NCI-H2107 treated with DMSO at 0.1 percent for 48 hours (cell line): ENCODE measurements at regions not wholly inside any gene's neighbourhood (a gene's known extent, or its start where the extent isn't known, plus 50 kb on each side); places are given as distances from the start of the nearest gene placed in this dataset.
A peak's percentile ranks its signal among the peaks of the same experiment; 100 is the strongest.
"Not testable (repeated sequence)": the region's sequence is repeated elsewhere in the genome, so short reads cannot be mapped to it uniquely, and the experiment has no call there.

Experiments used
- DNase-seq: peaks from one replicate; lab custom pipeline; 2025; ENCODE audit not compliant: unreplicated experiment; lab: John Stamatoyannopoulos, UW

- DNase-seq: no peak
Observed at GRCh38 chr10:25076506-25077177, 60.2 kb downstream of the THNSL1 start.

- no peak for DNase-seq
Observed at GRCh38 chr10:25078658-25079431, 62.4 kb downstream of the THNSL1 start.

- DNase-seq: peak; percentile 59
Observed at GRCh38 chr10:25080880-25081581, 64.6 kb downstream of the THNSL1 start.

- DNase-seq: peak; percentile 7
Observed at GRCh38 chr10:25082276-25083204, 66.1 kb downstream of the THNSL1 start.

- DNase-seq: no peak
Observed at GRCh38 chr10:25083546-25084111, 67.2 kb downstream of the THNSL1 start.

- DNase-seq: no peak
Observed at GRCh38 chr10:25084447-25084846, 68.0 kb downstream of the THNSL1 start.

- DNase-seq: no peak
Observed at GRCh38 chr10:25094590-25094989, 78.2 kb downstream of the THNSL1 start.

GRCh38 chr10:25097669-25098411 is 77.0 kb upstream of the GPR158 start:
- DNase-seq: no peak

- DNase-seq: no peak
Observed at GRCh38 chr10:25100141-25100540, 74.7 kb upstream of the GPR158 start.

GRCh38 chr10:25101461-25102146 is 73.2 kb upstream of the GPR158 start:
- DNase-seq: no peak

- DNase-seq: no peak
Observed at GRCh38 chr10:25102147-25102822, 72.5 kb upstream of the GPR158 start.

GRCh38 chr10:25103703-25104102 is 71.1 kb upstream of the GPR158 start:
- no peak for DNase-seq

GRCh38 chr10:25104441-25104840 is 70.4 kb upstream of the GPR158 start:
- DNase-seq: no peak

- DNase-seq: no peak
Observed at GRCh38 chr10:25105262-25105661, 69.5 kb upstream of the GPR158 start.

- DNase-seq: no peak
Observed at GRCh38 chr10:25105743-25106260, 69.0 kb upstream of the GPR158 start.

- DNase-seq: no peak
Observed at GRCh38 chr10:25107756-25108155, 67.0 kb upstream of the GPR158 start.

GRCh38 chr10:25109896-25110295 is 64.9 kb upstream of the GPR158 start:
- not testable (repeated sequence) for DNase-seq

- no peak for DNase-seq
Observed at GRCh38 chr10:25112016-25112415, 62.8 kb upstream of the GPR158 start.
